Mesodermal cell (in vitro differentiated cells): ENCODE measurements at regions not wholly inside any gene's neighbourhood (a gene's known extent, or its start where the extent isn't known, plus 50 kb on each side); places are given as distances from the start of the nearest gene placed in this dataset.
"Not testable (repeated sequence)": the region's sequence is repeated elsewhere in the genome, so short reads cannot be mapped to it uniquely, and the experiment has no call there.

ENCODE experiments used
- H3K27ac ChIP-seq: 2 replicates; pipeline ENCODE4 v1.7.0; 2013; ENCODE audit warnings: mild to moderate bottlenecking, low read depth, low read length, moderate library complexity; ENCODE audit not compliant: severe bottlenecking
- H3K36me3 ChIP-seq: 2 replicates; pipeline ENCODE4 v1.7.1; 2013; ENCODE audit warnings: mild to moderate bottlenecking, low read length, moderate library complexity; ENCODE audit not compliant: control insufficient read depth, insufficient read depth
- H3K4me1 ChIP-seq: one replicate; pipeline ENCODE4 v1.7.1; 2013; ENCODE audit warnings: mild to moderate bottlenecking, low read length; ENCODE audit not compliant: insufficient read depth, control insufficient read depth, poor library complexity, severe bottlenecking
- H3K4me3 ChIP-seq: 2 replicates; pipeline ENCODE4 v1.7.0; 2013; ENCODE audit warnings: low read length, control low read depth, mild to moderate bottlenecking; ENCODE audit not compliant: insufficient read depth, poor library complexity, severe bottlenecking; ENCODE audit errors: extremely low read depth
- H3K9me3 ChIP-seq: 2 replicates; pipeline ENCODE4 v1.7.1; 2013; ENCODE audit warnings: mild to moderate bottlenecking, low read length, moderate library complexity; ENCODE audit not compliant: control insufficient read depth
- WGBS, 2 experiments: methylation state at CpG; one replicate each; pipeline ENCODE4 v1.1.5; 2013; ENCODE audit warnings: missing lambda C conversion rate in 2 of 2; ENCODE audit not compliant: insufficient coverage in 2 of 2; 5-methylcytosine and 5-hydroxymethylcytosine counted together

- Histone ChIP-seq H3K27ac (no peak overlapping the region), H3K36me3 (no peaks in the 10 kb centered on the region), H3K4me3 (no peak overlapping the region), H3K9me3 (no peaks in the 10 kb centered on the region), H3K4me1 (peaks cover 2% of the 10 kb centered on the region)
- 100% methylated on average over 2 of the region's 2 CpGs; no CpG with 5 or more reads in 1 of the 2 experiments for WGBS, 2 experiments
These were observed 152.2 kb downstream of the LIPI start for GRCh38 chr21:14058566-14058965.

GRCh38 chr21:14057841-14058481 lies 152.8 kb downstream of the LIPI start:
- not testable (repeated sequence) for H3K9me3 ChIP-seq, H3K4me1 ChIP-seq, H3K4me3 ChIP-seq, H3K27ac ChIP-seq, H3K36me3 ChIP-seq
- WGBS, 2 experiments = 90 to 100% methylated on average over 4 to 6 of the region's 10 CpGs

- Histone ChIP-seq H3K4me3 (no peak overlapping the region), H3K36me3 (no peaks in the 10 kb centered on the region)
- WGBS, 2 experiments = 77 to 81% methylated on average over 4 of the region's 4 CpGs
These were observed 153.4 kb downstream of the LIPI start for GRCh38 chr21:14057313-14057712.

GRCh38 chr21:14056771-14057191 lies 154.0 kb downstream of the LIPI start:
- Histone ChIP-seq H3K36me3 (no peaks in the 10 kb centered on the region), H3K27ac (no peak overlapping the region), H3K9me3 (no peaks in the 10 kb centered on the region), H3K4me1 (peaks cover 2% of the 10 kb centered on the region), H3K4me3 (no peak overlapping the region)
- WGBS, 2 experiments = 90 to 92% methylated on average over 8 to 9 of the region's 9 CpGs

More at GRCh38 chr21:14057313-14057712, 153.4 kb downstream of the LIPI start:
- no peaks in the 10 kb centered on the region for H3K9me3 ChIP-seq
- no peak overlapping the region for H3K27ac ChIP-seq
- peaks cover 2% of the 10 kb centered on the region for H3K4me1 ChIP-seq

GRCh38 chr21:14055746-14056515 lies 154.8 kb downstream of the LIPI start:
- H3K9me3 ChIP-seq, H3K36me3 ChIP-seq, H3K4me1 ChIP-seq, H3K4me3 ChIP-seq, H3K27ac ChIP-seq: not testable (repeated sequence)
- 98 to 100% methylated on average over 5 to 6 of the region's 6 CpGs for WGBS, 2 experiments

- Histone ChIP-seq H3K9me3 (no peaks in the 10 kb centered on the region), H3K36me3 (peaks cover 5% of the 10 kb centered on the region), H3K27ac (no peak overlapping the region), H3K4me3 (no peak overlapping the region), H3K4me1 (peaks cover 2% of the 10 kb centered on the region)
- 91 to 100% methylated on average over 1 of the region's 3 CpGs for WGBS, 2 experiments
These were observed 156.1 kb downstream of the LIPI start for GRCh38 chr21:14054682-14055081.

- no peaks in the 10 kb centered on the region for H3K9me3 ChIP-seq
- WGBS, 2 experiments = no CpG with 5 or more reads among the region's 1 CpG
- H3K27ac ChIP-seq = no peak overlapping the region
- H3K4me1 ChIP-seq = no peaks in the 10 kb centered on the region
- H3K36me3 ChIP-seq = peaks cover 5% of the 10 kb centered on the region
- H3K4me3 ChIP-seq = no peak overlapping the region
These were observed 160.6 kb downstream of the LIPI start for GRCh38 chr21:14050121-14050520.

- Histone ChIP-seq H3K4me1 (no peaks in the 10 kb centered on the region), H3K4me3 (no peak overlapping the region)
These were observed 164.4 kb downstream of the LIPI start for GRCh38 chr21:14046401-14046800.

GRCh38 chr21:14040386-14040785 lies 170.4 kb downstream of the LIPI start:
- Histone ChIP-seq H3K27ac (no peak overlapping the region), H3K9me3 (no peaks in the 10 kb centered on the region), H3K4me3 (no peak overlapping the region), H3K4me1 (no peaks in the 10 kb centered on the region), H3K36me3 (no peaks in the 10 kb centered on the region)
- WGBS, 2 experiments = no CpG with 5 or more reads among the region's 2 CpGs

More at GRCh38 chr21:14046401-14046800, 164.4 kb downstream of the LIPI start:
- Histone ChIP-seq H3K36me3 (peaks cover 5% of the 10 kb centered on the region), H3K27ac (no peak overlapping the region), H3K9me3 (no peaks in the 10 kb centered on the region)

- no CpG with 5 or more reads among the region's 2 CpGs for WGBS, 2 experiments
- H3K4me1 ChIP-seq, H3K9me3 ChIP-seq, H3K36me3 ChIP-seq: not testable (repeated sequence)
- H3K27ac ChIP-seq = peak overlapping the region; percentile 57
- H3K4me3 ChIP-seq = peak overlapping the region; percentile 53
These were observed 182.1 kb downstream of the LIPI start for GRCh38 chr21:14028619-14029018.

GRCh38 chr21:14027235-14027869 lies 183.4 kb downstream of the LIPI start:
- not testable (repeated sequence) for H3K4me1 ChIP-seq, H3K9me3 ChIP-seq, H3K36me3 ChIP-seq
- H3K27ac ChIP-seq = peak overlapping the region; percentile 87
- H3K4me3 ChIP-seq = peak overlapping the region; percentile 53
- 0 to 4% methylated on average over 14 to 20 of the region's 37 CpGs for WGBS, 2 experiments
